ENCODE measurements at regions not wholly inside any gene's neighbourhood (a gene's known extent, or its start where the extent isn't known, plus 50 kb on each side); places are given as distances from the start of the nearest gene placed in this dataset.

DNA sequence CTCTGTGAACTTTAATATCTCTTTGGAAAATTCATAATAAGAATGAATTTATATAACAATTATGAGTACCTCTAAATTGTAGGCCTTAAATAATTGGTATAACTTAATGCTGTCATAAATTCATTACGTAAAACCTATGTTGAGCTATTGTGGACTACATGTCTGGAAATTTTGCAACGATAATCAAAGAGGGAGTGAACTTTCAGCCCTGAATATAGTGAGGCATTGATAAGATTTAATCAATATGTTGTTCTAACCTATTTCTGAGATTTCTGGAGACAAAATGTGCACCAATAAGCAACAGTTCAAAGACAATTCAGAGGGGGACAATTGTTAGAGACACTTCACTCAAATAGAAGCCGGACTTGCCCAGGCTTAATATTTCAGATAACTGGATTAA lies 499.4 kb downstream of the ELAVL2 start:
- FAIRE-seq = no peak

DNA sequence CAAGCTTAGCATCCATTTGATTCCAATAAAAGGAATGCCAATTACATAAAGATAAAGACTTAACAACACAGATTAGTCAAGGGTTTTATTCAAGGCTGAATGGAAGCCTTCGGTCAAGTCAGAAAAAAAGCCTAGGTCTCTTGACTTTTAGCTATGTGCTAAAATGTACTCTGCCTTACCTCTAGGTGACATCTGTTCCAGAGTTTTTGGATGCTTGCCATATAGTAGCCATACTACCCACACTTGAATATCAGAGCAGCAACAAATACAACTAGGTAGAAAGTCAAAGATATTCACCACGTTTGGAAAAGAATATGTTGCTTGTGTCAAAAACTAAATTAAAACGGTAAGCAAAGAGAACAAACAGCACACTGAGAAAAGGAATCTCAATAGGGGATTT lies 484.7 kb downstream of the ELAVL2 start:
- FAIRE-seq (no peak), DNase-seq (ENCODE audit: low read depth) (no peak)
- H3K27me3 ChIP-seq (ENCODE audit: control insufficient read depth, insufficient read depth, low read length) = no peaks in the 10 kb centered on the region
- no peaks in the 10 kb centered on the region for H3K36me3 ChIP-seq (ENCODE audit: control insufficient read depth, insufficient read depth, low read length)
- TF ChIP-seq CTCF (IDR thresholded peaks at IDR 0.05; ENCODE audit: insufficient read depth, low read length, severe bottlenecking) = no peak
- H3K4me3 ChIP-seq (ENCODE audit: low read depth, low read length) = no peak overlapping the region

More for the DNA sequence above, 499.4 kb downstream of the ELAVL2 start:
- Histone ChIP-seq H3K4me3 (ENCODE audit: low read depth, low read length) (no peak overlapping the region), H3K36me3 (ENCODE audit: control insufficient read depth, insufficient read depth, low read length) (no peaks in the 10 kb centered on the region), H3K27me3 (ENCODE audit: control insufficient read depth, insufficient read depth, low read length) (no peaks in the 10 kb centered on the region)
- TF ChIP-seq CTCF (IDR thresholded peaks at IDR 0.05; ENCODE audit: insufficient read depth, low read length, severe bottlenecking) = no peak
- DNase-seq (ENCODE audit: low read depth) = no peak

DNA sequence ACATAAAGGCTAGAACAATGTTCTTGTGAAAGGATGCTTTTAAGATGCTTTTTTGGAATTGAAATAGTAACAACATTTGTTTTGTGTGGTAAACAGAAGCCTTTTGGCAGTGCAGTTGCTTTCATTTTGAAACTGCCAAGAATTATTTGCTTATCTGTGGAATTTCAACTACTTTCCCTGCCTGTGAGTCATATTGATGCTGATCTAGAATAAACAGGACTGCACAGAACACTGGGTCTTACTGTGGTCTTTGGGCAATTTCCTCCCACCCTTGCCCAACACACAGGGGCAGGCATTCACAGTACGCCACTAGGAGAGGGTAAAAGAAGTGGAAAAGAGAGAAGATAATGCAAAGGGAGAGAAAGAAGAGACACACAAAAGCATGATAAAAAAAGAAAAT lies 483.7 kb downstream of the ELAVL2 start:
- FAIRE-seq = no peak
- no peak overlapping the region for H3K4me3 ChIP-seq (ENCODE audit: low read depth, low read length)

DNA sequence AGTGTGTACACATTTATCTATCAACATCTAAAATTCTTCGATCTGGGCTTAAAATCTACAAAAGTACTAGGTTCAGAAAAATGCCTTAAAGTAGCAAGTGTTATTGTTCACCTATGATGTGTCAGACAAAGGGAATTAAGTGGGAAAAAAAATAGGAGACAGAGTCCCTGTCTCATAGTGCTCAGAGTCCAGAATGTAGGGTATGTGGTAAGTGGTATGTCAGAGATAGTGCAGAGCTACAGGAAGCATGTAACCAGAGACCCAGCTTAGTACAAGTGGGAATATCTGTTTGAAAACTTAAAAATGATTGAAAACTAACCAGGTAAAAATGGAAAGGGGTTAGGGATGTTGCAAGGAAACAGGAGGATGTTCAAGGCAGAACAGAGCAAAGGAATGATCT lies 482.8 kb downstream of the ELAVL2 start:
- no peak overlapping the region for H3K4me3 ChIP-seq (ENCODE audit: low read depth, low read length)
- FAIRE-seq (no peak), DNase-seq (ENCODE audit: low read depth) (no peak)
- H3K27me3 ChIP-seq (ENCODE audit: control insufficient read depth, insufficient read depth, low read length) = no peaks in the 10 kb centered on the region
- no peak for TF ChIP-seq CTCF (IDR thresholded peaks at IDR 0.05; ENCODE audit: insufficient read depth, low read length, severe bottlenecking)
- no peaks in the 10 kb centered on the region for H3K36me3 ChIP-seq (ENCODE audit: control insufficient read depth, insufficient read depth, low read length)

More for the DNA sequence above, 483.7 kb downstream of the ELAVL2 start:
- no peak for TF ChIP-seq CTCF (IDR thresholded peaks at IDR 0.05; ENCODE audit: insufficient read depth, low read length, severe bottlenecking)
- DNase-seq (ENCODE audit: low read depth) = peak; percentile 15
- Histone ChIP-seq H3K27me3 (ENCODE audit: control insufficient read depth, insufficient read depth, low read length) (no peaks in the 10 kb centered on the region), H3K36me3 (ENCODE audit: control insufficient read depth, insufficient read depth, low read length) (no peaks in the 10 kb centered on the region)

DNA sequence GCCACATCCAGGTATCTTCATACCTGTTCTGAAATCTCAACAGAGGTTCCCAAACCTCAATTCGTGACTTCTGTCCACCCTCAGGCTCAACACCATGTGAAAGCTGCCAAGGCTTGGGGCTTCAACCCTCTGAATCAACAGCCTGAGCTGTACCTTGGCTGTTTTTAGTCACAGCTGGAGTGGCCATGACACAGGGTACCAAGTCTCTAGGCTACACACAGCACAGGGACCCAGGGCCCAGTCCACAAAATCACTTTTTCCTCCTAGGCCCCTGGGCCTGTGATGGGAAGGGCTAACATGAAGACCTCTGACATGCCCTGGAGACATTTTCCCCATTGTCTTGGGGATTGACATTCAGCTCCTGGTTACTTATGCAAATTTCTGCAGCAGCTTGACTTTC lies 464.9 kb downstream of the ELAVL2 start:
- no peak overlapping the region for H3K4me3 ChIP-seq (ENCODE audit: low read depth, low read length)
- no peaks in the 10 kb centered on the region for H3K36me3 ChIP-seq (ENCODE audit: control insufficient read depth, insufficient read depth, low read length)
- no peak for TF ChIP-seq CTCF (IDR thresholded peaks at IDR 0.05; ENCODE audit: insufficient read depth, low read length, severe bottlenecking)
- DNase-seq (ENCODE audit: low read depth) = no peak
- H3K27me3 ChIP-seq (ENCODE audit: control insufficient read depth, insufficient read depth, low read length) = no peaks in the 10 kb centered on the region
- FAIRE-seq = no peak

GRCh38 chr9:23372703-23373102 lies 453.3 kb downstream of the ELAVL2 start:
- FAIRE-seq = no peak
- TF ChIP-seq CTCF (IDR thresholded peaks at IDR 0.05; ENCODE audit: insufficient read depth, low read length, severe bottlenecking) = no peak
- no peaks in the 10 kb centered on the region for H3K27me3 ChIP-seq (ENCODE audit: control insufficient read depth, insufficient read depth, low read length)

More at GRCh38 chr9:23372703-23373102, 453.3 kb downstream of the ELAVL2 start:
- H3K4me3 ChIP-seq (ENCODE audit: low read depth, low read length) = no peak overlapping the region
- no peak for DNase-seq (ENCODE audit: low read depth)
- H3K36me3 ChIP-seq (ENCODE audit: control insufficient read depth, insufficient read depth, low read length) = no peaks in the 10 kb centered on the region
